ENCODE measurements at regions not wholly inside any gene's neighbourhood (a gene's known extent, or its start where the extent isn't known, plus 50 kb on each side); places are given as distances from the start of the nearest gene placed in this dataset.
A peak's percentile ranks its signal among the peaks of the same experiment; 100 is the strongest.
"Not testable (repeated sequence)": the region's sequence is repeated elsewhere in the genome, so short reads cannot be mapped to it uniquely, and the experiment has no call there.

- no peak for DNase-seq
These were observed 99.7 kb upstream of the EXOC2 start for GRCh38 chr6:792662-793061.

DNA sequence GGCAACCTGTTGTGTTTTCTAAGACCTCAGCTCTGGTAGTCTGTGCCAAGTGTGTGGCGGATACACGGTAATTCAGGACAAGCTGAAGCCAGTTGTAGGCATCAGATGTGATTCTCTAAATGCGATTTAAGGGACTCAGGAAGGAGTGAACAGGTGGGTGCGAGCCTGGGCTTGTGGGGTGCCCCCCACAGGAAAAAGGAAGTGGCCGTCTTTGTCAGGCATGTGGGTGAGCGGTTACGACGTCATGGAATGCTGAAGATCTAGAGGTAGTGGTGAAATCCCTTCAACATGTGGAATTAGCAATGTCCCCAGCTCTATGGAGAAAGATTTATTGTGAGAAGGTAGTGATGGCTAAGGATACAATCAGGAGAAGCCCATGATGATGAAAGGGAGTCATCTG, 95.1 kb upstream of the EXOC2 start:
- DNase-seq = peak; percentile 57

DNA sequence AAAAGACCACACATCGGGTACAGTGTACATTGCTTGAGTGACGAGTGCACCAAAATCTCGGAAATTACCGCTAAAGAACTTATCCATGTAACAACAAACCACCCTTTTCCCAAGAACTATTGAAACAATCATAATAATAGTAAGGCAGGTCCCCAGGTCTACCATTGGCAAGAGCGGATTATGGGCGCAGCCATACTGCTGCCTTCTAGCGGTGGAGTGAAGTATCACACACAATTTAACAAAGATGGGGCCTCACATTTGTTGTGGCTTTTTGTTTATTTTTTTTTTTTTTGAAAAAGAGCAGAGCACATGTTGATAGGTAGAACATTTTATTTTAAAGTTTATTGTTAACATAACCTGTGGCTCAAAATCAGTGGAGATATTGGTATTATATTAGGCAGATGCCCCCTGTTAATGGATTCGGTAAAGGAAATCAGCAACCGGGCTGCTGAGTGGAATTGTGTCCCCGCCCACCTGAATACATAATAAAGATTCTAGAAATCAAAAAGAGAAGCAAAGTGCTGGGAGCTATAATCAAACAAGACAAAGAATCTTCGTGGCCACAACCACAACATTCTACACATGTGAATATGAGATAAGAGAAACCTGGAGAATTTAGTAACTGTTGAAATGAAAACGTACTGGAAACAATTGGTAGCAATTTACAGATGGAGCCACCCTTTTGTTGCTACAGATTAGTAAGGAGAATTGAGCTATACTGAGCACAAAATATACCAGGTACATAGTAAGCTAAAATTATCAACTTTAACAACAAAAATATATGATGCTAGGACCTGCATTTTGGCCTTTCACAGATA, 94.2 kb upstream of the EXOC2 start:
- peak; percentile 31 for DNase-seq

DNA sequence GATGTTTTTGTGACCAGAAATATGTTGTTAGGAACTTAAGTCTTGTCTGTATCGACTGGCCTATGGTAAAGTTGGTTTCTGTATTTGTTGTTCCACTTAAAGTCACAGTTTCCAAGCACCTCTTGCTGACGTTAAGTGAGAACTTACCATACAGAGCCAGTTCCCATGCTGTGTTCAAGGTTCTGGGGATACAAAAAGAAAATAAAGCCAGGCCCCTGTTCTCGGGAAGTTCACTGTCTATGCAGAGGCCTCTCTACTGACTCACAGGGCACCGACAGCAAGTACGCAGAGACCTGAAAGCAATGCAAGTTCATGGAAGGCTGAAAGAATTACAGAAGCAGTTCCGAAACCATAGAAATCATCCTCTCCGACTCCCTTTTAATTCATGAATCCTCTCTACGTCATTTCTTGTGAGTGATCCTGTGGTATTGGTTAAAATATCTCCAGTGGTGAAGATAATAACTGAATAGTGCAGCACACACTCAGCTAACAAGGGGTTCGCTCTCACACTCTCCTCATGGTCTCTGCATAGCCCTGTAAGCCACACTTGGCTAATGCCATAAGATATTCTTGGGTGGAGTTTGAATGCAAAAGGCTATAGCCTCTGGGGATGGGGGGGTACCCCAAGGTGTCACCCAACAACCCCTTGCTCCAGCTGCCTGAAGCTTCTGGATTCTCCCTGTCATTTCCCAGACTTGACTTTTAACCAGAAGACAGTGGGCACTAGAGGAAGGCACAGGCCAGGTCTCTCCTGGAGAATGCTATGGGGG, 91.2 kb upstream of the EXOC2 start:
- no peak for DNase-seq

DNA sequence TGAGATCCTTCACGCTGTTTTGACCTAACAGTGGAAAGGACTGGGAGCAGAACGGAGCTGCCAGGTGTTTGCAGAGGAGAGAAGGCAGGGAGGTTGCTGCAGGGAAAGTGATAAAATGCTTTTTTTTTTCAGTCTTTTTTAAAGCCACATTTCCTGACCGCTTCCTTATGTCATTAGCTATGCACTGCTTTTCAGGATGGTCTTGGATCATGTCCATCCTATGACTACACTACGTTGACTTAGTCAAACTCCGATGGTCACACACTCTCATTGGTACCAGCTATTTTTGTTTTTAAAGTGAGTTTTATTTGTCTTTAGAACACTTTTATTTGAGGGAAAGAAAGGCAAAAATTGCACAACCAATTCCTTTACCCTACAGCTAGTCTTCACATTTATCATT, 89.2 kb upstream of the EXOC2 start:
- no peak for DNase-seq

- DNase-seq = no peak
These were observed 88.5 kb upstream of the EXOC2 start for GRCh38 chr6:781350-781961.

DNA sequence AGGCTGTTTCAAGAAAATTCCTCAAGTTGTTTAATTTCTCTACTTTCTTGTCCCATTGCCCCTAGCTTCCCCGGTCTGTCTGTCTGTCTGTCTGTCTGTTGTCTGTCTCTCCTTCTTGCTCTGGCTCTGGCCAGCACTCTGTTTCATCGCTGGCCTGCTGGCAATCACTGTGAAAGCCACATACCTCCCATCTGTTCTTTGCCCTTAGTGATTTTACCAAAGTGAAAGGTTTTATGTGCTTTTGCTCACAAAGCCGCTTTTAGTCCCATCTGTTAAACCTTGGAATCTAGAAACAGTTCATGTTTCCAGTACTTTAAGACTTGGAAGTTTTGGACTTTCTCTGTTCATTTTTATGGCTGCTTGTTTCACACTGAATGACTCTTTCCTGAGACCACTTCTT, 87.8 kb upstream of the EXOC2 start:
- no peak for DNase-seq

GRCh38 chr6:776951-777350, 84.0 kb upstream of the EXOC2 start:
- no peak for DNase-seq

DNA sequence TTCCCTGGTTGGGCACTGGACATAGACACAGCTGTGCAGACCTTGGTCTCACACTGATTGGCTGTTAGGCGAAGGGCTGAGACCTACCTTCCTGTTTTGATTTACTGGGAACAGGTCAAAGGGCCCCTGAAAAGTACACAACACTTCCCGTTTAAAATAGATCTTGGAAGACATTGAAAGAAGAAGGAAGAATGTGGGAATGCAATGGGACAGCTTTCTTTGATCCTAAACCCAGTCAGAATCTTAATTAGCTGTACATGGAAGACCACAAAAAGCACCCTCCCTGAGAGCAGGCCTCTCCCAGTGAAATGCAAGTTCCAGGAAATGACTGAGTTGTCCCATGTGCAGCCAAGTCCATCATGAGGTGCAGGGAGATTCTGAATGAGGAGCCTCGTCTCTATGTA, 83.6 kb upstream of the EXOC2 start:
- no peak for DNase-seq

GRCh38 chr6:775863-776262, 82.9 kb upstream of the EXOC2 start:
- DNase-seq = no peak

- not testable (repeated sequence) for DNase-seq
These were observed 78.7 kb upstream of the EXOC2 start for GRCh38 chr6:771683-772082.

- no peak for DNase-seq
These were observed 75.0 kb upstream of the EXOC2 start for GRCh38 chr6:767755-768512.

DNA sequence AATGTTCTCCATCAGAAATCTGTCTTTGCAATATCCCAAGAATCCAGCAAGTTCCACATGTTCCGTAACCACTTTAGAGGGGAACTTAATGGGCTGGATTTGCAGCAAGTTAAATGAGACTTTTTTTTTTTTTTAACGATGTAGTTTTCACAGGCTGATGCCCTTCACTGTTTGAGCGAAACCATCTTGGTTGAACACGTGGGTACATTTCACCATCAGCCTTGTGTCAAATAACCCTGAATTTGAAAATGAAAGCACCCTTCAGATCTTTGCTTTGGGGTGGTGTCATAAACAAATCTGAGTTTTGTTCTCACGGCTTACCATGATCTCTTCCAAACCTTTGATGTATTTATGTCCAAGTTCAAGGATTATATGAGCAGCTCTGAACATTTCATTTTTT, 73.7 kb upstream of the EXOC2 start:
- no peak for DNase-seq

- DNase-seq = no peak
These were observed 69.1 kb upstream of the EXOC2 start for GRCh38 chr6:761997-762396.

DNA sequence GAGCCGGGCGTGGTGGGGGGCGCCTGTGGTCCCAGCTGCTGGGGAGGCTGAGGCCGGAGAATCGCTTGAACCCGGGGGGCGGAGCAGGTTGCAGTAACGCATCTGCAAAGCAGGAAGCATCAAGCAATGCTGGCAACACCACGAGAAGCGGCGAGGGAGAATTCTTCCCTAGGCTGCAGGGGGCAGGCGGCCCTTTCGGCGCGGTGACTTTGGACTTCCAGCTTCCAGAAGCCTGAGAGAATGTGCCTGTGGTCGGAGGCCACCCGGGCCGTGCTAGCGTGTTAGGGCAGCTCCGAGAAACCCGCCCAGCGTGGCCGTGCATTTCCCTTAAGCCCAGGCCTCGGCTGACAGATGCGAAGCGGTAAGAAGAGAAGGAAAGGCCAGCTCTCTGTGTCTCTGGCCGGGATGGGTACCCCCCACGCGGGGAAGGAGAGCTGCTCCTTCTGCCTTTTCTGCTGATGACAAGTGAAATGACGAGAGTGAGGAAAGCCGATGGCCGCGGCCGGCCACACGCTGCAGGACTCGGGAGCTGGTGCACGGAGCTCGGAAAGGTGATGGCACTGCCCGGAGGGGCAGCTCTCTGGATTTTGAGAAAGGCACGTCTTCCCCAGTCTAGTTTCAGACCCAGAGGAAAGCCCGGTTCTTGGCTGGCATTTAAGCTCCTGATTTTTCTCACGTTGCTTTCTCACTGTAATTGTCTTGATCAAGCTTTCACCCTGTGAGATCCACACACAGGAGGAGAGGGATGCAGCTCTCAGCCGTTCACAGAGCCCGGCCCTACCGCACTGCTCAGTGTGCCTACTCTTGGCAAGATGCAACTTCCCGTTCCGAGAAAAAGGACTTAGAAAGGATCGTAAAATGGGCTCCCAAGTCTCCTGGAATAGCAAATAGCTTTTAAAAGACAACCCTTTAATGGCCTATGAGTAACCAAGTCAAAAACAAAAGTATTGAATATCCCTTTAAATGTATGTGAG, 68.3 kb upstream of the EXOC2 start:
- no peak for DNase-seq

DNA sequence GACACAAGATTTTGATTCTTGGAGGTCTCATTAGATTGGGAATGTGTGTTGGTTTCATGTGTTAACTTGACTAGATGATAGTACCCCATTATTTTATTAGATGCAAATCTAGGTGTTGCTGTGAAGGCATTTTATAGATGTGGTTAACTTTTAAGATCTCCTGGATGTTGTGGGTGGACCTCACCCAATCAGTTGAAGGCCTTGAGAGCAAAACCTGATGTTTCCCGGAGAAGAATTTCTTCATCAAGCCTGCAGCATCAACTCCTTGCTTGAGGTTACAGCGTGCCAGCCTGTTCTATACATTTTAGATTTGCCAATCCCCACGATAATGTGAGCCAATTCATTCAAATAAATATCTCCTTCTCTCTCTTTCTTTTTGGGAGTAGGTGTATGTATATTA, 66.8 kb upstream of the EXOC2 start:
- no peak for DNase-seq

DNA sequence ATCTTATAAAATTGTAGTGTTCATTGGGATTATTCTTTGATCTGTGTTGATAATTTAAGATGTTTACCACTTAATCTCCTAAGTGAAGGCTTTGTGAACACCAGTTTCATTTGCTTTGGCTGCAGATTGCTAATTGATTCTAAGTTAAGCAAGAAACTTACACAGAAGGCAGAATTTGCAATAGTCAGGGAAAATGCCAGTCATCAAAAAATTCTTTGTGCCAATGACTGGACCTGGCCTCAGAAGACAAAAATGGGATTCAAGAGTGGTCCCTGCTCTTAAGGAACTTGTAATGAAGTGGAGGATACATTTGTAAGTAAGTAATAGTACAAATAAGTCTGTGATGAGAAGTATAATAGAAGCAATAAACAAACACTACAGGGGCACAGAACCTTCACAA, 63.3 kb upstream of the EXOC2 start:
- DNase-seq = no peak

- DNase-seq = no peak
These were observed 61.3 kb upstream of the EXOC2 start for GRCh38 chr6:754202-754601.

DNA sequence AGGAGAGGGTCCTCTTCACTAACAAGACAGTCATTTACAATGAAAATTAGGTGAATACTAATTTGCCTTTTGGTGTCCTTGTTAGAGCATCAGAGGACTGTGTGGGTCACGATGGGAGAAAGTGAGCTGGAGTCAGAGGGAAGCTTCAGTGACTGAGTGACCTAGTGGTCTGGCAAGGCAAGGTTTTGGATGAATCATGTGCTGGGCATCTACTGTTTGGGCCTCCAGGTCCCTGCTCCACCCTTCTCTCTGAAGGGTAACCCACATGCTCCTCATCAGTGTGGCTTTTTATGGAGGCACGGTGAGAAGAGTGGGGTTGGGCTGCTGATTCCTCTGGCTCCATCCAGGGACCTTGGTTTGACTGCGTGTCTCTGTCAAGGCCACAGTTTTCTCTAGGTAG, 60.5 kb upstream of the EXOC2 start:
- DNase-seq = no peak

DNA sequence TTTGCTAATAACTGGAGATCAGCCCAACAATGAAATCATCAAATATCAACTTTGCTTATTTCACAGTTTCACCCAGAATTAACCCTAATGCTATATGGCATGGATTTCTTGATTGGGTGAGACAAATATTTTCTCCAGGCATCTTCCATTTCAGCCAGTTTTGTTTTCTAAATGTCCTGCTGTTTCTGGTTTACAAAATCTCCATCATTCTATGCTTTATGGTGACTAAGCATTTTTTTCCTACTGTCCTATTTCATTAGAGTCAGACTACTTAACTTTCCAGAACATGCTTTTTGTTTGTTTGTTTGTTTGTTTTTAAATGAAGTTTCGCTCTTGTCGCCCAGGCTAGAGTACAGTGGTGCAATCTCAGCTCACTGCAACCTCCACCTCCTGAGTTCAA, 59.5 kb upstream of the EXOC2 start:
- DNase-seq = no peak

- no peak for DNase-seq
These were observed 58.8 kb upstream of the EXOC2 start for GRCh38 chr6:751765-752164.

GRCh38 chr6:747921-748320, 55.0 kb upstream of the EXOC2 start:
- DNase-seq = no peak

Data from stimulated activated CD4-positive, alpha-beta T cell treated with anti-CD3 and anti-CD28 coated beads, Interleukin-15, amount 100 ng/mL, for 24 hours (primary cell).